A549 (cell line): ENCODE measurements at regions not wholly inside any gene's neighbourhood (a gene's known extent, or its start where the extent isn't known, plus 50 kb on each side); places are given as distances from the start of the nearest gene placed in this dataset.

ENCODE experiments used
- CTCF ChIP-seq: fragments of >200 bp; sonication (Bioruptor Twin); formaldehyde crosslinking; IDR thresholded peaks from 3 replicates; pipeline ENCODE4 v1.5.1; 2016
- MAX ChIP-seq: IDR thresholded peaks from 2 replicates; pipeline ENCODE4 v1.6.1; 2012
- POLR2A ChIP-seq: IDR thresholded peaks from 2 replicates; pipeline ENCODE4 v1.6.1; 2012; ENCODE audit warnings: mild to moderate bottlenecking, low read length
- RFX5 ChIP-seq: fragments of 450-650 bp; IDR thresholded peaks from 2 replicates; pipeline ENCODE4 v1.7.1; 2014; ENCODE audit warnings: antibody characterized with exemption, mild to moderate bottlenecking, moderate library complexity

GRCh38 chr2:111640480-111640879 is 243.5 kb downstream of the ANAPC1 start:
- TF ChIP-seq CTCF, result no peak
- TF ChIP-seq RFX5, result no peak
- TF ChIP-seq MAX, result no peak
- no peak for TF ChIP-seq POLR2A
